GM19035 (cell line): ENCODE measurements at regions not wholly inside any gene's neighbourhood (a gene's known extent, or its start where the extent isn't known, plus 50 kb on each side); places are given as distances from the start of the nearest gene placed in this dataset.

Experiments
- ATAC-seq: cut with Tn5 transposase; IDR thresholded peaks from one replicate; pipeline ENCODE4 v1.9.1; 2021; ENCODE audit not compliant: unreplicated experiment

DNA sequence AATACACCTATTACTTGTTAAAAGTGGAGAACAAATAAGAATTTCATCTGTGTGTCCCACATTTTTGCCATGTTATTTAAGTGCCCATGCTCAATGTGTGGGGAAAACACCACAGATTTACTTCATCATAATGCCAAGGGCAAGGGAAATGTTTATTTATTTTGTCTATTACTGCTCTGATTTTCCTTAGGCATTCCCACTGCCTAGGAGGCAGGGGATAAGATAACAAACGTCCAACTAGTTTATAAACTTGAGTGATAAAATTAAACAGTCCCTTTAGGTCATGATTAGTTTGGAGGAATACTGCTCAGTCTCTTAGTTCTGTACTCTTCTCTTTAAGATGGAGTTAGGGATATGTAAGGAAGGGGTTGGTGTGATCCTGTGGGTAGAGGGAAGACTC is 598.4 kb upstream of the MARCKS start:
- no peak for ATAC-seq

DNA sequence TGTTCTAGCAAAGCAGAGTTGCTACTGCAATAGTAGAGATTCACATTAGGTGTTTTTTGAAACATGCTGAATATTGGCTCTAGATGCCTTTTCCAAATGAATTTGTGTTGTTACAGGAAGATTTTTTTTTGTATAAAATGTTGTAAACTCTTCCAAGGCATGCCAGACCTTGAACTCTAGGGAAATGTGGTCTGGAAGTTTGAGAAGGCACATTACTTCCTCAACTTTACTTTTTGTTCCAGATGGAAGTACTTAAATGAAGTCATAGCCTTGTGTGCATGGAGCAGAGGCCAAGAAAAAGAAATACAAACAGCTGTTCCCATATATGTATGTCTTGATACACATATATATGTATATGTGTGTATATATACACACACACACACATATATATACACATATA is 585.7 kb upstream of the MARCKS start:
- ATAC-seq: no peak

DNA sequence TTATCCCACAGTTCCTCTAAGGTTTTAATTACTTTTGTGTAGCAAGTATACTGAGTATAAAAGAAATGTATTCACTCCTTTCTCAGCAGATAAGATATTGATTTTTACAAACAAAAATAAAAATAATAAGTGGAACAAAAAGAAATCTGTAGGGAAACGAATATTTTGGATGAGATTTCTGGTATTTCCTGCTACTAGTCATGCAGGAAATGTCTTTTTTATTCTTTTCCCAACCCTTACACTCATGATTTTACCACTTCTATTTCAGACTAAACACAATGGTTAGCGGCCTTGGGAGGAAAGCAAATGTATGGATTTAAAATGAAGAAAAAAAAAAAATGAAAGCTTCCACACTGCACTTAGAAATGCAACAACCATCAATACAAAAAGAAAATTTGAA is 580.5 kb upstream of the MARCKS start:
- no peak for ATAC-seq

DNA sequence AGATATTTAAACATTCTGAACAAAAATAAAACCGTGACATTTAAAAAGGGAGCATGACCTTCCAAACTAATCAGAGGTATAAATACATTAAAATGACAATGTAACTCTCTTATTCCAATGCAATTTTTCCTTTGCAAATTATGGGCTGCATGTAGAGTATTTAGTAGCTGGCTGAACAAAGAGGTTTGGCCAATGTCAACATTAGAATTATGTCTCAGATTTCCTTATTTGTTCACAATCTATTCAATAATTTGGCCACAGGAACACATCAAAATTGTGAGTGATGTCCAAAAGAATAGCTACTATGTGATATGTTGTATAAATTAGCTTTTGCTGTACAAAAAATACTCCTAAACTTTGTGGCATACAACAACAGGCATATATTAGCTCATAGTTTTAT is 580.0 kb upstream of the MARCKS start:
- no peak for ATAC-seq

DNA sequence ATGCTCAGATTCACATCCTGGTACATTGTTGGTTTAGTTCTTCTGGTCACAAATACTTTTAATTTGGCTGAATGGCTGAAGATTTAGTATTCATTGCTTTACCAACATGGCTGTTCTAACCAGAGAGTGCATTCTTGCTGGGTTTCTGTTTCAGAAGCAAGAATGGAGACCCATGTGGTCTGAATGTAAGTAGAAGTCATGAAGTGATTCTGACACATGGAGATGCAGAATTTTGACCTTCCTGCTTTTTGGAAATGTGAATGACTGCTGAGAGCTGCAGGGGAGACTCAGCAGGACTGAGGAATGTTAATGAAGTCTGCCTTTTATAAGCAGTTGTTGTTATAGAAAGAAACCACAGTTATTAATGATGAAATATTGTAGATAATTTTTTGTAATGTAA is 576.1 kb upstream of the MARCKS start:
- ATAC-seq: no peak

DNA sequence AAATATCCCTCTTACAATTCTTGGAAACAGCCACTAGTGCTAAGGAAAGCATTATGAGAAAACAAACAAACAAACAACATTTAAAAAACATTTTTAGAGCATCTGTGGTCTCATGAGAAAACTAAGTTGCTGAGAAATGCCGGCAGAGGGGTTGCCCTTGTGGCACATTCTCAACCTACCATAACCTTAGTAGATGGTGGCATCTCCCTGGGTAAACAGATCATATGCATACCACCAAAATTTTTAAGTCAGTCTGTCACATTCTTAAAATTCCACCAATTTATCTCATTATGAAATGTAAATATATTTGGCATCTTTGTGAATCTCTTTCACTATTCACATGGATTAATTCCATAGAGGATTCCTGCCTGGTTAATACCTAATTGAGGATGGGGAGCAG is 575.7 kb upstream of the MARCKS start:
- no peak for ATAC-seq

DNA sequence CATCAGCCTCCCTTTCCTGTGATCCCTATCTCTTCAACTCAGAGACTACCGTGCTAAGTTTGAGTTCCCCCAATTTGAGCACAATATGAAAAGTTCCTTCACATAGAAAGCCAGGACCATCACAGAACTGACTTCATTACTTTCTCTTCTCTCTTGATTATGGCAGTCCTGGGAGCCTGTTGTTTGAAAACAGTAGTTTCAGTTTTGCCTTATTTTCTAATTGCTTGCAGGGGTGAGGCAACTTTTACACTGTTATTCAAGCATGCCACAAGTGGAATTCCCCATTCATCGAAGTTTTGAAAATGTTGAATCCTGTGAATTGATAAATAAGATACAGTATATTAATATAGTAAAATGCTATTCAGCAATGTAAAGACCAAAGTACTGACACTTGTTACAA is 569.7 kb upstream of the MARCKS start:
- peak; percentile 57 for ATAC-seq

DNA sequence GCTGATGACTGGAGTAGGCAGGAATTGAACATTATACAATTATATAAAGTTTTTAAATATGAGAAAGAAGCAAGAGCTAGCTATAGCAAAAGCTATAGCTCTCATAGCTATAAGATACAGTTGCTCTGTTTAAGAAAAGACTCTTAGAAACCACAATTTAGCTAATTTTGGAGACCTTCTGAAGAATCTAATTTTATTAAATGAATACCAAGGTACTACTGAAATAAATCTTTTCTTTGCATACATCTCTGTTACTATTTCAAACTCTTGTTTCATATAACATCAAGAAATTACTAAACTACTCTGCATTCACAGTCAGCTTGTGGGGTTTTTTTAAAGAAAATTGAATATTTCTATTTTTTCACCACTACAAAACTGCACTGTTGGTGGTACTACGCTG is 568.7 kb upstream of the MARCKS start:
- no peak for ATAC-seq

DNA sequence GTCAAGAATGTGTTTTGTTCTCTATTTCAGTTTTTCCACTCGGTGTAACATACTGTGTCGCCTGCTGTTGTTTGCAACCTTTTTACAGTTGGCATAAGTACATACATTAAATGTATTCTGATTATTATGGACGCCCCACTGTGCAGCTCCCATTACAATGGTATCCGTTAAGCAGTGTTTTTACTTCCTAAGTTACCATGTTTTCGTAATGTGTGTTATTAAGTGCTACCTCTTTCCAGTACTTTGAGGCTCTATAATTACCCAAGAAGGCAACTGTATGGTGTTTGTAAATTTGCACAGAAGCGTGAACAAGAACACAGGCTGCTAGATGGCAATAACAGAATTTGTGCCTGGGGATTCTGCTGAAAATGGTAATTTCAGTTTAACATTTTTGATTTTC is 568.0 kb upstream of the MARCKS start:
- ATAC-seq: no peak

DNA sequence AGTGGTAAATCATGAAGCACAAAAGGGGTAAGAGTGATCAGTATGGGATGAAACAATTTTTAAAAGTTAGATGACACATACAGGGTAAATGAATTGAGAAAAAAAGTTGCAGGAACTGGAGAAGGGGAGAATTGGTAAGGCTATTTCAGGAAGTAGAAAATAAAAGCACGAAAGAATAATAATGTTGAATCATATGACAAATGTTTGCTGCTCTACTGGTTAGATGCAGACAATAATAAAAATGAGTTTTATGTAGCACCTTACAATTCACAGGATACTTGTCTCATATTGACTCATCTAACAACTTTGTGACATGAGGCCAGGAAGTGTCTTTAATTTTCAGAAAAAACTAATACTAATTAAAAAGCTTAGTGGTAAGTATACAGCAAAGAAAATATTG is 566.5 kb upstream of the MARCKS start:
- ATAC-seq: no peak

DNA sequence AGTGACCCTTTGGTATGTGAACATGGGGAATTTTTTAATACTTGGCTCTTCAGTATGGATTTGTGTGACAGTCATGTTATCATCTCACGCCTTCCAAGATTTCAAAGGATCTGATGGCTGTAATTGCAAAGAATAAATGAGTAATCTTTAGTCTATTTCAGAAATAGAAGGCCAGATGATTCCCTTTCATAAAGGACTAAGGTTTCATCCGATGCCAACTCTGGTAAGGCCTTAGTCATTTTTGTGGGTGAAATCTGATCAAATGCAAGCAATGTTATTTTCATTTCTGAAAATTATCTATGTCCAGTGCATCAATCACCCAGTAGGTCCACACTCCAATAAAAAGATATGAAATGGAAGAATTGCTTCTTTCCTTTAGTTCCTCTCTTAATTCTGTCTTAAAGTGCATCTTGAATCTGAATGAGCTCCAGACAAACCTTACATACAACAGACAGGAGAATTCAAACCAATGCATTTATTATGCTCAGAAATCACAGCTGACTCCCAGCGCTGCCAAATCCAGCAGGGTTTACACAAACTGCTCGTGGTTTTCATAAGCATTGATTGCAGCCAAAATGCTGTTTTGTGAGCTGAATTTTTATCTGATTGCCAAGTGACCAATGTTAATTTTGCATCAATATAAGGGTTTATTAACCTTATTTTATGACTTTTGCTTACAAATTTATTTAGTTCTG is 565.2 kb upstream of the MARCKS start:
- ATAC-seq: no peak

DNA sequence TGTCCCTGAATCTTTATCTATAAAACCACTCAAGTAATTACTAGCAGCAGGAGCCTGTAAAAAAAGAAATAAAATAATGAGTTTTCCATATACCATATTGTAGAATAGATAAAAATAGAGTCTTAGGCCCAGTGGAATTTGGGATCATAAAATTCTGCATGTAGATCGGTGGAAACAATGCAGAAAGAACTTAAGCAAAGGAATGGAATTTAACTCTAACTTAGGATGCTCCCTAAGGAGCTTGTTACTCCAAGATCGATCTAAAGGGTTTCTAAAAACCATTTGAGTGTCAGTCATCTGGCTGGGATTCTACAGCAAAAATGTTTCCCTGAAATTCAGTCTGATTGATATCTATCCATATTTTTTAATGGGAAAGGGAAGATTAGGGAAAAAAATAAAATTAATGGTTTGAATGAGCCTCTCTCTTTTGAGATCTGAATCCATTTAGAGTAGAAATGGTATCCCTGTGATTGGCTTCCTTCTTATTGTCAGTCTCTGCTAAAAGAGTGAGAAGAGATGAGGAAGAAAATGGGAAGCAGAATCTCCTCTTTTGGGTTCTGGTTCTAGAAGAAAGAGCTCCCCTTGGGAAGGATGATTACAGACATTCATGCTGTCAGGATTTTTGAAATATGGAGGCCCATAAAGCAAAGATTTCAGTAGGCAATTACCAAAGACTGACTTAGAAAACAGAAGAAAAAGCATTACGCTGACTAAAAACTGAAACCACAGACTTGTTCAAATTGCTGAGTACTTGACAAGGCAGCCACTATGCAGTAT is 564.3 kb upstream of the MARCKS start:
- peak; percentile 86 for ATAC-seq

DNA sequence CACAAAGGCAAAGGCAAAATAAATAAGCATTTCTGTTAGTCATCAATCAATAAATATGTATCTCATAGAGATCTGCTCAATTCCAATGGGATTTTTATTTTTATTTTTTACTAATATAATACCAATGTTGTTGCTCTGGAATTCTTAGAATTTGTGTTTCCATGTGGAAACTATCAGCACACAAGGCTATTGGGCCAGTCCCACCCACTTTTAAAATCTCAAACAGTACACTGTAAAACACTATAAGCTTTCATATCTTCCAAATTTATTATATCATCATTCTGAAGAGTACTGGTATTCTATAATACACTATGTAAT is 563.8 kb upstream of the MARCKS start:
- ATAC-seq: no peak

DNA sequence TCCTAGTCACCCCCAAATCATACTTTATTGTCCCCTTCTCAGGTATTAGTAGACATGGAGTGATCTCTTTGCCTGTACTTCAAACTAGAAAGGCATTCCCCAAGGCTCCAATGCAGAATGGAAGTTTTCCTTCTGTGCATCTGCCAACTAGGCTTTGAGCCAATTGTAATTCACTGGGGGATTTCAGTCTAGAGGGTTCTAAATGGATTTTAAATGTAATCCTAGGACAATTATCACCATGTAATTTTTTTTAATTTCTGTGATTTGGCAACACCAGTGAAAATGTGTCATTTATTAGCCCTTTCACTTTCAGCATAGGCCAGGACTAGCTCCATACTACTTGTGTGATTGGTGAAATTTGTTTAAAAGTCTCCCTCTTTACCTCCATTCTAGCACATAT is 557.6 kb upstream of the MARCKS start:
- no peak for ATAC-seq

DNA sequence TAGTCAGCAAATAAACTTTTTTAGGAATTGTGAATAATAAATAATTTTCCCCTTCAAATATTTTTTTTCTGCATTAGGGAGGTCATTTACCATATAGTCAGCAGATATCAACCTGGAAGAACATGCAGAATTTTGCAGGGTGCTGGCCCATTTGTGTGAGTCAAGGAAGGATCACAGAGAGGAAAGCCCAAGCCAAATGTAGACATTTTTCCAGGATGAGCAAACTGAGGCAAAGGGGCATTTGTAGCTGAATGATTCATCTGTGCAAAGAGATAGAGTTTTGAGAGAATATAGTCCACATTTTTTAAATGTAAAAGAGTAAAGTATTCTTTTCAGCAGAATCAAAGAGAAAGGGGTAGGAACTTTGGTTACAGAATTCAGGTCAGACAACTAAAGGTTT is 555.5 kb upstream of the MARCKS start:
- ATAC-seq: no peak

DNA sequence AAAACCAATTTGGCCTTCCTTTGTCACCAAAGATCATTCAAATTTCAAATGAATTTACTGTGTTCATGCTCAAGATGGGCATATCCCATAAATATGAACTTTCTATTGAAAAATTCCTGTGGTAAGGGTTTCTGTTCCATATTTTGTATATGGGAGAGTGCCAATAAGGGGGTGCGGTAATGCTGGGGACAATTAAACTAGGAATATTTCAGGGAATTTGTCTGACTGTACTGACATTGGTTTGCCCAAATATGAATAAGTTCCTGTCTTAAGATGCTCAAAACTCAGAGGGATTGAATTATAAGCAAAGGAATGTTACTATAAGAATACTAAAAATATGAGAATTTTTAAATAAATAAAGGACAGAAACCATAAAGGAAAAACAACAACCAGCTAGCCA is 553.0 kb upstream of the MARCKS start:
- ATAC-seq: no peak

DNA sequence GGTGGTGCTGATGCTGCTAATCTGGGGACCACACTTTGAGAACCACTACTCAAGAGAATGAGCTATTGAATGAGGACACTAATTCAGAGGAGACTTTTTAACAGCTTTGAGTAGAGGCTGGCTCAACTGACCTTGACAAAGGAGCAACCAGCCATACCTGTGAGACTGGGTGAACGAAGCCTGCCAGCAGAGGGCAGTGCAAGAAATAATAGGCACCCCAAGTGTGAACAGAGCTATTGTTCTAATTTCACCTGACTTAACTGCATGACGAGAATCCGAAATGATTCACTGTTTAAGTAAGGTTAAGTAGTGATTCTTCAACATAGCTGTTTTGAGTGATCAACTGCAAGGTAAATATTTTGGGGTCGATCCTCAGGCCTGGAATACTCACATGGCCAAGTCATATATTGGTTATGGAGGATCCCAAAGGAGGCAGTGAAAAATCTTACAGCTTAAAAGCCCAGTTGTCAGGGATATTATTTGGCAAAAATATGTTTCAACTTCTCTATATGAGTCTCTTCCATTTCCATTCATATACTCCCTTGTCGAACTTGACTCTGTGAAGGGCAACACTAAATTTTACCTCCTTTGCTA is 550.5 kb upstream of the MARCKS start:
- ATAC-seq: peak; percentile 97

DNA sequence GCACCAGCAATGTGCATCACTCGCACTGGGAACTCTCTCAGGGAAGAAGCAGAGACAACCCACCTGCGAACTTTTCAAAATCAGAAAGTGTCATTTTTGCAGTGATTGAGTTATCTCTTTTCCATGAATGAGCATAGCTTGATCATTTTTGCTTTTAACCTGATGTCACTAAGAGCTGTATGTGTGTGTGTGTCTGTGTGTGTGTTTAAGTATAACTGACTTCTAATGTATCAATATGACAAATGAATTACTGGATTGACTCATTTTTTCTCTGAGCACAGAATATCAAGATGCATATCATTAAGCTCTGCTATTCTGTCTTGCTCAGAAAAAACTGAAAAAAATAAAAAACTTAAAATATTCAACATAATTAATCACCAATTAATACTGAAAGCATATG is 548.9 kb upstream of the MARCKS start:
- ATAC-seq: no peak

DNA sequence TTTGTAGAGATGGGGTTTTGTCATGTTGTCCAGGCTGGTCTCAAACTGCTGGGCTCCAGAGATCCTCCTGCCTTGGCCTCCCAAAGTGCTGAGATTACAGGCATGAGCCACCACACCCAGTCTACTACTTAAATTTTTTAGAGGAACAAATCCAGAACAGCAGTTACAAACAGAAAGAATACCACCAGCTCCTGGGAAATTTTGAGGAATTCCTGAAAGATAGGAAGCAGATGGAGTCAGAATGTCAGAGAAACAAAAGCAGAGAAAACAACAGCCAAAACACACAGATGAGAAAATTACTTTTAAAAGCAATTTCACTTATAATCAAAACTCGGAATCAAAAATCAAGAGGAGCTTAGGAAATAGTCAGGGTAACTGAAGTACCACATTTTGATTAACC is 543.3 kb upstream of the MARCKS start:
- no peak for ATAC-seq

DNA sequence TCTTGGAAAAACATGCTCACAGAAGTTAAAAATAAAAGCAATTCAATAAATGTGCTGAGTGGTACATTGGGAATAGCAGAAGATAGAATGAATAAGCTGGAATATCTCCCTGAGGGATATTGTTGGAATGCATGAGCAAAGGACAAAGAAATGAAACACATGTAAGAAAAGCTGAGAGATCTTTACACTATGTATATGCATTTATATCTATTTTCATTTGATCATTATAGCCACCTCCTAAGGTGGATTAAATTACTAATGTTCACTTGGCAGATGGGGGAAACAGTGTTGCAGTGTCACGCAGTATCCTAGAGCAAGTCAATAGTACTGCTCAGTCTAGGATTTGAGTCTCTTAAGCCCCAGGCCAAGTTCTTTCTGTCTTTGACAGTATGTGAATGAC is 542.0 kb upstream of the MARCKS start:
- ATAC-seq: no peak

DNA sequence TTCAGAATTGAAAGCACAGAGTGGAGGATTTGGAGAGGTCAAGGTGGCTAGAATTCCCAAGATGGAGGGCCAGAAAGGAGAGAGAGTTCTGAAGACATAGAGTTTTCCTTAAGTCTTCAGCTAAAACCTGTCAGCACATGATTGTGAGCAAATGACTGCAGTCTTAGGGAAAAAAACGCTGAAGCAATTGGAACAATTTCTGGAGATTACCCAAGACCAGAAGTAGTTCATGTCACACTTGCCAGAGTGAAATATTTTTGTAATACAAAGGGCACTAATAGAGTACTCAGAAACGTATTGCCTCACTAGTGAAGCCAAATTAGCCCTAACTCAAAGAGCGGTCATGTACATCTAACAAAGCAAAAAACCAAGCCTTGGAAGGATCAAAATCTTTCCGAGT is 541.3 kb upstream of the MARCKS start:
- ATAC-seq: no peak

DNA sequence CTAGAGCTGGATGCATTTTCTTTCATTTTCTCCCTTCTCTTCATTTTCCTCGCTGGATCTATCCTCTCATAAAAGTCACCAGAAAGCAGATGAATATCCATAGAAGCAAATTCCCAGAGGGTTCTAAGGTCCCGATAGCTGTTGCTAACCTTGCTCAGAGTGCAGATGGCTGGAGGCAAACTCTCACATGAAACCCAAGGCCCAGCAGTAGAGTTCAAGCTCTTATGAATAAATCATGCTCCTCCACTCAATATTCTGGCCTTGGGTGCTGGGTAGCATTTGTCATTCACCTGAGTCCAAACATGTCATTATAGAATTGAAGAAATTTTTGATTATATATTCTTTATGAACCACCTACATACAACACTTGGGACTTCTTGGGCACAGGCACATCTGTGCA is 539.7 kb upstream of the MARCKS start:
- ATAC-seq: no peak
